PC-9 (cell line): ENCODE measurements at regions not wholly inside any gene's neighbourhood (a gene's known extent, or its start where the extent isn't known, plus 50 kb on each side); places are given as distances from the start of the nearest gene placed in this dataset.

ENCODE experiments used
- CTCF ChIP-seq: fragments of 200-600 bp; sonication (generic); conservative IDR thresholded peaks from 2 replicates; pipeline ENCODE4 v1.6.1; 2017; ENCODE audit warnings: mixed run types, antibody characterized with exemption, mild to moderate bottlenecking, moderate library complexity
- EZH2 ChIP-seq: fragments of 200-600 bp; sonication (generic); IDR thresholded peaks from 2 replicates; pipeline ENCODE4 v1.8.0; 2017; ENCODE audit warnings: antibody characterized with exemption, low read depth

GRCh38 chrX:3527811-3528210 is 181.4 kb upstream of the MXRA5 start:
- TF ChIP-seq CTCF (no peak), EZH2 (no peak)
